ENCODE measurements at regions not wholly inside any gene's neighbourhood (a gene's known extent, or its start where the extent isn't known, plus 50 kb on each side); places are given as distances from the start of the nearest gene placed in this dataset.

DNA sequence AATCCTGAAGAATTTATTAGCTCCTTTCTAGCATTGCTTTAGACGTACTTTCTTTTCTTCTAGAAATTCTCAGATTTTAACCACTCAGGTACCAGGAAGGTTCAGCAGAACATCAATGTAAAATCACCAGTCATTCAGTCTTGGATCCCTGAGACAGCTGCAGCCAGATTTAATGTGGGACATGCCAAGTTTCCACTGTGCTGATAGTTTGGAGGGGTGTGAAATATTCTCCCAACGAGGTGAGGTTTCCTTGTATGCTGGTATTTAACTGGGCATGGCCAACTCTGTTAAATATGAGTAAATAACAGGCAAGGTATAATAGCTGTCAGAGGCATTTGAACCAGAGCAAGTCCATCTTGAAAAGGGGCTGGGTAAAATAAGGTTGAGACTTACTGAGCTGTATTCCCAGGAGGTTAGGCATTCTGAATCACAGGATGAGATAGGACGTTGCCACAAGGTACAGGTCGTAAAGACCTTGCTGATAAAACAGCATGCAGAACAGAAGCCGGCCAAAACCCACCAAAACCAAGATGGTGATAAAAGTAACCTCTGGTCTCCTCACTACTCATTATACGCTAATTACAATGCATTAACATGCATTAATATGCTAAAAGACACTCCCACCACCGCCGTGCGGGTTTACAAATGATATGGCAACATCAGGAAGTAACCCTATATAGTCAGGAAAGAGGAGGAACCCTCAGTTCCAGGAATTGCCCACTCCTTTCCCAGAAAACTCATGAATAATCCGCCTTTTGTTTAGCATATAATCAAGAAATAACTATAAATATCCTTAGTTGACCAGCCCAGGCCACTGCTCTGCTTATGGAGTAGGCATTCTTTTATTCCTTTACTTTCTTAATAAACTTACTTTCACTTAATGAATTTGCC lies 75.2 kb upstream of the RASSF8 start:
- TF ChIP-seq, protein P1, sequence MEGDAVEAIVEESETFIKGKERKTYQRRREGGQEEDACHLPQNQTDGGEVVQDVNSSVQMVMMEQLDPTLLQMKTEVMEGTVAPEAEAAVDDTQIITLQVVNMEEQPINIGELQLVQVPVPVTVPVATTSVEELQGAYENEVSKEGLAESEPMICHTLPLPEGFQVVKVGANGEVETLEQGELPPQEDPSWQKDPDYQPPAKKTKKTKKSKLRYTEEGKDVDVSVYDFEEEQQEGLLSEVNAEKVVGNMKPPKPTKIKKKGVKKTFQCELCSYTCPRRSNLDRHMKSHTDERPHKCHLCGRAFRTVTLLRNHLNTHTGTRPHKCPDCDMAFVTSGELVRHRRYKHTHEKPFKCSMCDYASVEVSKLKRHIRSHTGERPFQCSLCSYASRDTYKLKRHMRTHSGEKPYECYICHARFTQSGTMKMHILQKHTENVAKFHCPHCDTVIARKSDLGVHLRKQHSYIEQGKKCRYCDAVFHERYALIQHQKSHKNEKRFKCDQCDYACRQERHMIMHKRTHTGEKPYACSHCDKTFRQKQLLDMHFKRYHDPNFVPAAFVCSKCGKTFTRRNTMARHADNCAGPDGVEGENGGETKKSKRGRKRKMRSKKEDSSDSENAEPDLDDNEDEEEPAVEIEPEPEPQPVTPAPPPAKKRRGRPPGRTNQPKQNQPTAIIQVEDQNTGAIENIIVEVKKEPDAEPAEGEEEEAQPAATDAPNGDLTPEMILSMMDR (IDR thresholded peaks at IDR 0.05), result no peak
- no peak for TF ChIP-seq POLR2A (IDR thresholded peaks at IDR 0.05)

Data from adrenal gland (tissue), 5 donors.